Stimulated activated CD8-positive, alpha-beta memory T cell treated with anti-CD3 and anti-CD28 coated beads, Interleukin-15, amount 100 ng/mL, for 4 hours (primary cell): ENCODE measurements at regions not wholly inside any gene's neighbourhood (a gene's known extent, or its start where the extent isn't known, plus 50 kb on each side); places are given as distances from the start of the nearest gene placed in this dataset.

ENCODE experiments used
- DNase-seq, 2 donors: peaks; one replicate each; pipeline ENCODE4 v3.0.0-alpha.2; 2020; ENCODE audit warnings: low read depth in 2 of 2

DNA sequence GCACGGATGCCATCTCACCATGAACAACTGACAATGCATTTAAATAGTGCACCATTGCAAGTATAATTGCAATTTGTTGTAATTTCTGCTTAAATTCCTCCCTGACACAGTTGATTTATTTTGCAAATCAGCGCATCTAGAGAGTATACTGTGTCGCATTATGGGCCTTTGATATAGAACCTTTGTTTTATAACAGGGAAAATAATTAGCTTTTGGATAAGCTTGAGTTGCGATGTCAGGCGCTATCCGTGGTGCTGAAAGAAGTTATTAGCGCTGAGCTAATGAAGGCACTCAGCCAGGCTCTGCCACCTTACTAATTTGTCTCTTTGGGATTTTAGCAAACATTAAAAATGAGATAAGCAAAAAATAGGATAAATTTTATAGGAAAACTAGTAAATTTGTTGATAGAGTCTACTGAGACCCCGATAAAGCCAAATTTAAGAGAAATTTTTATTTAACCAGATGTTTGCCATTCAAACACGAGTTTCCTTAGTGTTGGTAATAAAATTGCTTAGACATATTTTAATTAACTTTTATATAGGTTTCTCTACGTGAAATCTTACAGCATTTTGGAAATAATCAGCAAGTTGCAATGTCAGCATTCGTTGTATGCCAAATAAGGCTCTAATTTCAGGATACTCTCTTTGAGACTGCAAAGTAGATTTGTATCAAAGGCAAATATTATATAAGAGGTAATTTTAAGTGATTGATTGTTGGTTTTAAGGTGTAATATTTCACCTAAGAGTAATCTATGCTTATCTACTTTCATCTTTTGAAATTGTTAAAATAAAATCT, 355.5 kb downstream of the TLR4 start:
- no peak for DNase-seq

DNA sequence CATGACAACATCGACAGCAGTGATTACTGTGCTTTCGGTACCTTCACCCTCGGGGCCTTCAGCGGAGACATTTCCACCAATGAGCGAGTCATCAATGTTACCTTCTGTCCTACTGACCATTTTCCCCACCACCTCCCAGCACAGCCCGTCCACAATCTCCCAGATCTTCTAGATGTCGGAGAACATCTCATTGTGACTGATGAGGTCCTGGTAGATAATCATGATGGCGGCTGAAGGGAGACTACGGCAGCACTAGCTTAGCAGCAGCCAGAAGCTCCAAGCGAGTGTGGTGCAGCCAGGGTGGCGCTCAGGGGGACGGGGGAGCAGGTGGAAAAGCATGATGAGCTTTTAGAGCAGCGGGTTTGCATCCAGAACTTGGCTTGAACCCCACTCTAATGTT, 379.0 kb downstream of the TLR4 start:
- DNase-seq = no peak

DNA sequence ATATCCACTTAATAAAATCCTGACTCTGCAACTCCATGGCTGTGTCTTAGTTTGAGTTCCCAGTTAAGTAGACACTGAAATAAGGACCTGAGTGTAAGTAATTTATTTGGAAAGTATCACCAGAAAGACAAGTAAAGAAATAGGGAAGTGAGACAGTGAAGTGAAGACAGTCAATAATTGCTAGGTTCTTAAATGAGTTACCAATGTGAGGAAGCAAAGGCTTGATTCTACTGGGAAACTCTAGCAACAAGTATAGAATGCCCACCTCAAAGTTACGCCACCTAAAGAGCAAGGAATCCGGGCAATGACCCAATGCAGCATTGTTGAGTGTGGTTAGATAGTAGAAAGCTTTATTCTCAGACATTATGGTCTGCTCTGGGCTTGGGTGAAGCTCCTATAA, 383.9 kb downstream of the TLR4 start:
- no peak for DNase-seq

DNA sequence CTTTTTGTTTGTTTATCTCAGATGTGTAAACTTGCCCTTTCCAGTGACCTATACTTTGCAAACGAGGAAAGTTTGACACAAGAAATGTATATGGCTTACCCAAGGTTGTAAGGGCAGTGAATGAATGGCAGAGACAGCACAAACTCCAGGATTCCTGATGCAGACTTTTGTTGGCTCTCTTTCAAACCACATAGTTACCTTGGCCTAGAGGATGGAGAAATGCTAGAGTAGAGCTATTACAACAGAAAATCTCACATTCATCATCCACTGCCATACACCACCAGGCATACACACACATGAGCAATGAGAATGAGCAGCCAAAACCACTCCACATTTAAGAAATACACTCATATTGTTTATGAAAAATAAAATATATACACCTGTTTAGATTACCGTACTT, 387.0 kb downstream of the TLR4 start:
- DNase-seq = no peak

DNA sequence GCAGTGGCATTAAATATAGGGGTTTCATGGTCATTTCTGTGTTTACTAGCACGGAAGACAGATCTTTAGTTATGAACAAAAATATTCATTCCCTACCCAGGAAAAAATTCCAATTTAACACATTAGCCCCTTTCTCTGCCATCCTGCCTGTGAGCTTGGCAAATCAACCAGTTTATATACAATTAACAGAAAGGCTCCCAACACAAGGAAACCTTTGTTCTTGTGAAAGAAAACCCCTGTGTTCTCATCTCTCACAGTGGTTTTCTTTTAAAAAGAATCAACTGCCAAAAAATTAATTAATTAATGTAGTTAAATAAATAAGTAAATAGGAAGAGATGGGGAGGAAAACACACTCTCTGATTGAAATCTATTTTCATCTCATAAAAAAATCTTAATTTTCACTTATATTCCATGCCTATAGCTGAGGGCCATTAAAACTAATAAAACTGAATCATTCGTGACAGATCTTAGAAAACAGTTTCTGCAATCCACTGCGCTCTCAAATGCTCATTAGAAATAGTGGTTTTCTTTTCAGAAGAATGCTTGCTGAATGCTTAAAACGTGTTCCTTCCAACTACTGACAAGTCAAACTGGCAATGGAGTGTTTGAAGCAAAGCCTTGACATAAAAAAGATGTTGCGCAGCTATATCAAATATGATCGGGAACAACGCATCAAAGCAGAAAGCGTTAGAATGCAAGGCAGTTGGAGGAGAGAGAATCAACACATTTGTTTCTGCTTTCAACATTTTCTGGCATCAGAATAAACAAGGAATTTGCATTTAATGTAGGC, 387.7 kb downstream of the TLR4 start:
- DNase-seq = no peak

DNA sequence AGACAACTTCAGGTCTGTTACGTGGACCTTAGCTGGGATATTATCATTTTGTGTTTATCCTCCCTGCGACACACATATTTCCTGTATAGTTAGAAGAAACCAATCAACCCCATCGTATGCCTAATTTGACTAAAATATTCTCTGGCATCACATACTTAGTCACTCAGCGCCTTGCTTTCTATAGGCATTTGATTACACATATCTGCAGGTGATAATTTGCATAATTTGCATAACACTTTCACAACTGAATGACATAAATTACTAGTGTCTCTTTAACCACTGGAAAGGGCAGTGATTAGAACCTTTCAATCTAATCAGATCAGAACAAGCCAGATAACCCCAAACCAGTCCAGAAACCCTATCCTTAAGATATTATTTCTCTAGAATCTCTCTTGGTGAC, 390.2 kb downstream of the TLR4 start:
- DNase-seq = no peak

DNA sequence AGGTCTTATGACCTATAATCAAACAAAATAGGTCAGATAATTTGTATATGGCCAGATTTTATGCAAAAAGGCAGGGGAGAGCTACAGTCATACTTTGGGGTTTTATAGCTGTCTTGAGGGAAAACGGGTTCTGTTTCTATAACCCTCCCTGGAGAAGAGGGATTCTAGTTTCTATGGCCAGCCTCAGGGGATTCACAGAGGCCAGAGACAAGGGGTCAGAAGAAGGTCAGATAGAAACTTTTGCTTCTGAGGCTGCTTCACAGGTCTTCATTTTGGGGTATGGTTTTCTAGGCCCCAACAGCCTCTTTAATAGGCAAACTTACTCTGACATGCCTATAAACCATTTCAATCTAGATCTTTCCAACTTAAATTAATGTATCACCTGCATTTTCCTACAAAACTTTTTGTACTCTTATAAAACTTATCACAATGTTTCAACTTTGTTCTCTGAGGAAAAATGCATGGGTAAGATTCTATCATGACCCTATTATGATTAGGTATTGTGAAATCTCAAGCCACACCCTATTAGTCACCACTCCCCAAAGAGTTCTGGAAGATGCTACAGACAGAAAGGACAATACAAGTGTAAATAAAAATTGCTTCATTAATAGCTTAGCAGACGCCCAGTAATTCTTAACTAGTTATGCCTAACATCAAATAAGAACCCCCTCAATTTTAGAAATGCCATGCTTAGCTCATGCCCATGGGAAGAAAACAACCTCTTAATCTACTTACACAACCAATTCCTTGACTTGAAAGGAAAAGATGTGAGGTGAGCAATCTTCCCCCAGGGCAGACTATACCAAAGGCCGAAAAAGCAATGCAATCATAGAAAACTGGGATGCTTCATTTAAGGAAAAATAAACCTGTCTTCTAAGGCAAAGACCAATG, 396.6 kb downstream of the TLR4 start:
- no peak for DNase-seq

DNA sequence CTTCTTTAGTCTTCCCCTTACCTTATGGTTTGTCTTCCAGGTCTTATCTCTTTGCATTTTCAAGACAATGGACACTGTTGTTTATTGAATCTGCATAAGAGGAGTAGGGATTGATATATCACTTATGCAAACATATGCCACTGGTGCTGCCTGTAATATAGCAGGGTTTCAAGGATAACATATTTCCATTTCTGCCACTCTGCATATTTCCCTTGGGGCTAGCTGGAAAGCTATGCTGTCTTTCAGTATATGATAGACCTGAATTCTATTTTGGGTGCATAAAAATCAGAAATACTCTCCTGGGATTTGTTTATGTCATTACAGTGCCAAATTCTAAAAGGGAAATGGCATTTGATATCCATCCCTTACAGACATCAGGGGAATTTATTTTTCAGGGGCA, 400.2 kb downstream of the TLR4 start:
- DNase-seq = no peak

DNA sequence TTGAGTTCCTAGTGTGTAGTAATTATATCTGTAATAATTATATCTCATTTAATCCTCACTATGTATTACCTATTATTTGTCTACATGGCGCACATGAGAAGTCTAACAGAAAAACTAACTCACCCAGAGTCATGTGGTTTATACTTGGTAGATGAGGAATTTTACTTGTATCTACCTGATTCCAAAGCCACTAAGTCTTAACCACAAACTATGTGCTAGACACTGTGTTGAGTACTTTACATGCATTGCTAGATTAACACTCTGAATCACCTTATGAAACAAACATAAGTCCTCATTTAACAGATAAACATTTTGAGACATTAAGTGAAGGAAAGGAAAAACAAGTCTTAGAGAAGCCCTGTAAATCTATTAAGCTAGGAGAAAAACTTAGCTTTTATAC, 404.8 kb downstream of the TLR4 start:
- no peak for DNase-seq

DNA sequence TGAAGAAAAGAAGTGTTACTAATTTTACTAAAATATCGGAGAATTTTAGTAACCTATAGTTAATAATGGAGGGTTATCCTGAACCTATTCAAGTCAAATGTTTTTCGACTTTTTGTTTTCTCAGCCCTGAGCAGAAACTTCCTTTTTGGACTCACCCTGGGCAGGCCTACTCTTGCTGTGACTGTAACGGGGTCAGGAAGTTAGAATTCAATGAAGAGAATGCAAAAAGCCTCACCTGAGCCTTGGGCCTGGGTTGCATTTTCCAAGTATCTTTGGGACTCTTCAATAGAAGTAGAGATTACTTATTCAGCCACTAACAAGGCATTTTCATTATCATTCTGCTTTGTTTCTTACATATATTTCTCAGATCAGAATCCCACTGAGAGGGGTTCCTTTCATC, 405.3 kb downstream of the TLR4 start:
- DNase-seq = no peak

DNA sequence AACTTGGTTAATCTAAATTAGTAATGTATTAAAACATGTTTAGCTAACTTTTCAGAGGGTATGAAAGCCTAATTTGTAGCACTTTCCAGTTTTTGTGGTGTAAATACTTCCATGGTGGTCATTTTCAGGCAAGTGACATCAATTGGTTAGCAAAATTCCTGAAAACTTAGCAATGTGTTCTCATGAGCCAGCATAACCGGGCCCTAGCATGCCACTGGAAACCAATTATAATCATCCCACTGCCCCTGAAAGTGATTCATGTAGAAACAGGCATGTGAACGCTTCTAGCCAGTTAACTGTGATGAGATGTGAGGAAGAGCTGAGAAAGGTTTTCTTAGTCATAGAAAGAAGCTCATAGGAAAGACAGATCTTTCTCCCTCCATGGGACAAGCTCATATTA, 417.2 kb downstream of the TLR4 start:
- no peak for DNase-seq

DNA sequence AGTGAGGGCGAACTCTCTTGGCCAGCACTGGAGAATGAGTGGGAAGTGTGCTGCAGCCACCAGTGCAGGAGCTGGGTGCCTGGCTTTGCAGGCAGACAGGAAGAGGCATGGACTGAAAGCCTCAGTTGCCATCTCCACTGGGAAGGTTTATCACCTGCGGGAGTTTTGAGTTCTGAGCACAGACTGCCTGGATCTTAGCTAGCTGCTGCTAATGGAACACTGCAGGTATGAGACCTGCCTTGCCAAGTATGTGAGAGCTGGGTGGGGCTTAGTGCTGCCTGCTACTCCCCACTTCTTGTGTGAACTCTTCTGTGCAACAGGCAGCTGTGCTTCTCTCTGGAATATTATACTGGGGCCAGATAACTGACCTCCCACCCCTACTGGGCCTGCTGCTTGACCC, 424.1 kb downstream of the TLR4 start:
- no peak for DNase-seq

DNA sequence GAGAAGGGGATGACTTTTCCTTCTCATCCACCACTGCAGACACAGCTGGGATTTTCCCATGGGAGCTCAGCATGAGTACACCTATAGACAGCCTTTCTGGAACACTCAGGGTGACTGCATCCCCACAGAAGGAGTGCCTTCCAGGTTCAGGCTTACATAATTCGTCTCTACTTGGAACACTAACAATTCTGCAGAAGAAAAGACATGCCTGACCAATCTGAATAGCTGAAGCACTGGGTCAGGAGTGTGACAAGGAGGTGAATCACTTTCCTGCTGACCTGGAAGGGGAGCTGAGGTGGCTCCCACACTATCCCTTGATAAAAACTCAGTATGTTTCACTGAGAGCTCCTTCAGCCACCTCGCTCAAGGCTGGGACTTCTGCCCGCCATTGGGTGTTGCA, 425.3 kb downstream of the TLR4 start:
- no peak for DNase-seq

DNA sequence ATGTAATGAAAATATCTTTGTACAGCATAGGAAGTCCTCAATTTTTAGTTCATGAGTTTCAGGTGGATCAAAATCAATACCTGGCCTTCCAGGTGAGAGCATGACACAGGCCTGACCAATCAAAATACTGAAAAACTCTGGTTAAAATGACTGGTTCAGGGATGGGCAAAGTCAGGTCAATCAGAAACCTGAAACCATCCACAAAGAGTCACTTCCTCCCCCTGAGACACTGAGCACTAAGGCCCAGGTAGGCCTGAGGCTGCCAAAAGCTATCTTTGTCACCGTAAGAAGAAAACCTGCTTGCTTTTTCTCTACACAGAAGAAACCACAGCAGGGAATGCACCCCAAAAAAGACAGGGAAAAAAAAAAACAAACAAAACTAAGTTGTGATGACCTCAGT, 444.8 kb downstream of the TLR4 start:
- DNase-seq = no peak

DNA sequence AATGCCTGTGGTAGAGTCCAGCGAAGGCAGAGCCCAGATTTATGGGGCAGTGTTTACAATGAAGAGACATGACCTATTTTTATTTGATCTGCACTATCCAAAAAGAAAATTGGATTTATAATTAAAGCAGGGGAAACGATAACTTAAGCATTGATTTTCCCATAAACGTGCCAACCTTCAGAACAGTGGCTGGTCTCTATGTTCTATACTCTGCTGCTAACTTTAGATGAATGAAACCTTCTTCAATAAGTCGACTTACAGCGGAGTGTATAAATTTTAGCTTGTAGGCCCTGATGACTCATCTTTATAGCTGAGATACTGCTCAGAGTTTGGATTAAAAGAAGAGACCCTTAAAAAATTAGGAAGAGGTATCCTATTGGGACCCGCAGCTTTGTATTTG, 452.6 kb downstream of the TLR4 start:
- DNase-seq = no peak

DNA sequence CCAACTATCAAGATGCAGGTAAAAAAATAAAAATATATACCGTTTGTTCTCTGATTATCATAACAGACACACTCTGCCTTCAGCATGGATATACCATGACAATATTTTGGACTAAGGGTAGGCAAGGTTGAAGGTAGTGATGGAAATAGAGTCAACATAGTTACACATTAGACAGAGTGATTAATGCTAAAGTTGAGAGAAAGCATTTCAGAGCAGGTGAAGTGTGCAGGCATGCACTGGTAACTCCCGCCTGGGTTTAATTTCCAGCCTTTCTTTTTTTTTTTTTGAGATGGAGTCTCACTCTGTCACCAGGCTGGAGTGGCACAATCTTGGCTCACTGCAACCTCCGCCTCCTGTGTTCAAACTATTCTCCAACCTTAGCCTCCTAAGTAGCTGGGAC, 458.5 kb downstream of the TLR4 start:
- DNase-seq = no peak

DNA sequence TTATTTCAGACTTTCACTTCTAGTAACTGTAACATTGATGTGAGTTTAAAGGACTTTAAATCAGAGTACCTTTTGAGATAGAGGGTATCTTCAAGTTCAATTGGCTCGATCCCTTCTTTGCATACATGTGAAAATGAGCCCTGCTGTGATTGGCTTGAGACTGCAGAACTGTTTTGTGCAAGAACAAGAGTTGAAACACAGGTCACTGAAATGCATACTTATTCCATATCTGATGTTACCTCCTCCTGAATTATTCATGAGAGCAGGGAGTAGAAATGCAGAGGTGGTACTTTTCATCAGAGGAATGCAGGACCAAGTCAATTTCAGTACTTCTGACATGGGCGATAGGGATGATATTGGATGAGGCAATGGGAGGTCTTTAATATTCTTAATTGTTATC, 459.5 kb downstream of the TLR4 start:
- DNase-seq = no peak

DNA sequence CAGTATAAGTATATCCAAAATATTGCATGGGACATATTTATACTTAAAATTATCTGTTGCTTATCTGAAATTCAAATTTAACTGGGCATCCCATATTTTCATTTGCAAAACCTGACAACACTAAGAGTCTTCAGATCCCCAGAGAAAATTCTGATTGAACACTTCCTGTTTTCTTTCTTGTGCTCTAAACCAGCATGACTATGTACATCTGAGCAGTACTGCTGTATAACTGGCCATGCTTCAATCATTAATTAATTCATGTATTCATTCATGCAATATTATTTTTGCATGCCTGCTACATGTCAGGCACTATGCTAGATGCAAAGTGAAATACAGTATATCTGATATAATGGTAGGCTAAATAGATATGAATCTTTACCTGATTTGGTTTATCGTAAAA, 461.2 kb downstream of the TLR4 start:
- DNase-seq = no peak

DNA sequence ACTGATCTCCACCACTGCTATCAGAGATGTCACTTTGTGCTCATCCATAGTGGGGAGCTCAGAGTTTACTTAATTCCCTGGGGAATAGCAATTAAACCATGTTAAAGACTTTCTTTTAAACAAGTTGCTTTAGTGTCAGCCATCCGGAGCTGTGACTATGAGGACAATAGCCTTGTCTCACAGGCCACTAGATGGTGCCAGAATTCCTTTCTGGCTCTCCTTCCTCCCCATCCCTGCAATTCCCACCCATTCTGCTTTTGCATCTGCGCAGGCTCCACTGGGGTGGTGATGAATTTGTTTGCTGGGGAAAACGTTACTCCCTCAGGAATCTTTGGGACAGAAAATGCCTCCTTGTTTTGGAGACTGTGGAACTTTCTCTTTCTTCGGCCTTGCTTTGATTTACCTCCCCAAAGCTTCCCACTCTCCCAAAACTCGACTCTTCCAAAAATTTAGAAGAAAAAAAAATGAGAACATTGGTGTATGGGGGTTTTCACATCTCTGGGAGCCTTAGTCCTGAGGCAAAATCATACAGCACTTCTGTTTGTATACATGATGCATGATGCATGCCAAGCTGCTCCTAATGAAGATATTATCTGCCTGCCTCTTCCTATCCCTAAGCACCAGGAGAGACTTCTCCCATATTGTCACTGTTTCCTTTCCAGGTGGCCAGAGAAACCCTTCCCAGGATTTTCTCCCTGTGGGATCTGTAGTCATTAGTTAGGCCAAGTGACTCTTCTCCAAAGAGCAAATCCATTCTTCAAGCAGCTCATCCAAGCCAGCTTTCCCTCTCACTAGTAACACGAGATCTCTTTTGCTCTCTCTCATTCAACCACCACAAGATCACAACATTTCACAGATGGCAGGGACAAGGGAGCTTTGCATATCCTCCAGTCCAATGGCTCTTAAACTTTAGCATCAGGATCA, 466.1 kb downstream of the TLR4 start:
- no peak for DNase-seq

DNA sequence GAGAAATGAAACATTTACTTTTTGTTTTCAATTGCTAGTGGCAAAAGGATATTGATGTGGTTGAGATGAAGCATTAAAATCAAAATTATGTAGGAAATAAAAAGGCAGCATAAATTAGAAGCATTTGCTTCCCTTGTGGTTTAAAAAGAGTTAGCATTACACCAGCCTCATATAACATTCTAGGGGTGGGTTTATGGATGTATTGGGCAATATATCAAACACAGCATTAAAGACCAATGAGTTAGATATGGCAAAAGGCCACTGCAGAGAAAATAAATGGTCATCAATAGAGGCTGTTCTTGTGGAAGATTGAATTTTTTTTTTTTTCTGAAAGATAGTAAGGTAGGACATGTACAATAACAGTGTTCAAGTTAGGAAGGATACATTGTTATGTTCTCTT, 473.0 kb downstream of the TLR4 start:
- no peak for DNase-seq

DNA sequence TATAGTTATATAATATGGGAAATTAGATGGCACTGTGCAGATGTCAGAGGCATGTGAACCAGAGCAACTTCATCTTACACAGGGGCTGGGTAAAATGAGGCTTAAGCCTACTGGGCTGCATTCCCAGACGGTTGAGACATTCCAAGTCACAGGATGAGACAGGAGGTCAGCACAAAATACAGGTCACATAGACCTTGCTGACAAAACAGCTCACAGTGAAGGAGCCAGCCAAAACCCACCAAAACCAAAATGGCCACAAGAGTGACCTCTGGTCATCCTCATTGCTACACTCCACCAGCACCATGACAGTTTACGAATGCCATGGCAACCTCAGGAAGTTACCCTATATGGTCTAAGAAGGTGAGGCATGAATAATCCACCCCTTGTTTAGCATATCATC, 479.4 kb downstream of the TLR4 start:
- no peak for DNase-seq
